ENCODE measurements at regions not wholly inside any gene's neighbourhood (a gene's known extent, or its start where the extent isn't known, plus 50 kb on each side); places are given as distances from the start of the nearest gene placed in this dataset.

DNA sequence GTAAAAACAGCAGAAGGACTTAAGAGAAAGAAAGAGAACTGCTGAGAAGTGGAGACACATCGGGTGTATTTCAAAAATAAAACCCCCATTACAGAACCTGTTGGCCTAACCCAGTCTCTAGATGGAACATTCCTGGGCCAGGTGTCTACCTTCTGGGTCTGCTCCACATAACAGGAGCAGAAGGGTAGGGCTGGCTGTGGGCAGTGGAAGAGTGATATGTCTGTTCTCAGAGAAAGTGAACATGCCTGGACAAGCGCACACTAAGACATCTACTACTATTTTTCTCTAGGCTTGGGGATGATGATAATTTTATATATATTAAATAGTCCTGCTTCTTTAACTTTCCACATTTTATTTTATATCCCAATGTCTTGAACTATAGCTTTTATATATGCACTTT is 267.1 kb downstream of the TBC1D4 start:
- TF ChIP-seq, protein P1, sequence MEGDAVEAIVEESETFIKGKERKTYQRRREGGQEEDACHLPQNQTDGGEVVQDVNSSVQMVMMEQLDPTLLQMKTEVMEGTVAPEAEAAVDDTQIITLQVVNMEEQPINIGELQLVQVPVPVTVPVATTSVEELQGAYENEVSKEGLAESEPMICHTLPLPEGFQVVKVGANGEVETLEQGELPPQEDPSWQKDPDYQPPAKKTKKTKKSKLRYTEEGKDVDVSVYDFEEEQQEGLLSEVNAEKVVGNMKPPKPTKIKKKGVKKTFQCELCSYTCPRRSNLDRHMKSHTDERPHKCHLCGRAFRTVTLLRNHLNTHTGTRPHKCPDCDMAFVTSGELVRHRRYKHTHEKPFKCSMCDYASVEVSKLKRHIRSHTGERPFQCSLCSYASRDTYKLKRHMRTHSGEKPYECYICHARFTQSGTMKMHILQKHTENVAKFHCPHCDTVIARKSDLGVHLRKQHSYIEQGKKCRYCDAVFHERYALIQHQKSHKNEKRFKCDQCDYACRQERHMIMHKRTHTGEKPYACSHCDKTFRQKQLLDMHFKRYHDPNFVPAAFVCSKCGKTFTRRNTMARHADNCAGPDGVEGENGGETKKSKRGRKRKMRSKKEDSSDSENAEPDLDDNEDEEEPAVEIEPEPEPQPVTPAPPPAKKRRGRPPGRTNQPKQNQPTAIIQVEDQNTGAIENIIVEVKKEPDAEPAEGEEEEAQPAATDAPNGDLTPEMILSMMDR (conservative IDR thresholded peaks at IDR 0.05; ENCODE audit: low read depth, low read length), result no peak
- TF ChIP-seq EZH2 (IDR thresholded peaks at IDR 0.05; ENCODE audit: borderline replicate concordance, low read depth, low read length, poor library complexity, severe bottlenecking), result no peak
